PC-9 (cell line): ENCODE measurements at regions not wholly inside any gene's neighbourhood (a gene's known extent, or its start where the extent isn't known, plus 50 kb on each side); places are given as distances from the start of the nearest gene placed in this dataset.

Experiments used
- BruUV-seq: library from RNA; stranded (reverse); fragments of 400-500 nt; replicated peaks from 2 replicates; lab custom pipeline; 2021; lab: Mats Ljungman, UMichigan
- CTCF ChIA-PET: fragments of 300-600 bp; sonication (Branson Sonifier 250); formaldehyde crosslinking; loops from one replicate; lab custom pipeline; 2022; ENCODE audit warnings: antibody characterized with exemption; lab: Charles Lee
- POLR2A ChIA-PET: fragments of 300-600 bp; sonication (Branson Sonifier 250); formaldehyde crosslinking; loops from one replicate; lab custom pipeline; 2022; ENCODE audit warnings: antibody characterized with exemption; ENCODE audit not compliant: unreplicated experiment; lab: Charles Lee
- DNase-seq, 2 experiments: peaks; one replicate each; pipeline versions ENCODE4 v3.0.0 to v3.0.0-alpha.2; 2015 to 2022; ENCODE audit warnings: mixed read lengths in 1 of 2
- H2AFZ ChIP-seq: fragments of 200-600 bp; sonication (generic); 2 replicates; pipeline ENCODE4 v1.8.1; 2017; ENCODE audit warnings: antibody characterized with exemption
- H3F3A ChIP-seq: fragments of 200-600 bp; sonication (generic); 2 replicates; pipeline ENCODE4 v1.8.1; 2017; ENCODE audit warnings: antibody characterized with exemption, mild to moderate bottlenecking, low read depth; ENCODE audit not compliant: insufficient read depth
- H3K27ac ChIP-seq: fragments of 200-600 bp; sonication (generic); 2 replicates; pipeline ENCODE4 v1.6.1; 2016; ENCODE audit warnings: mixed run types
- H3K27me3 ChIP-seq: fragments of 200-600 bp; sonication (generic); 2 replicates; pipeline ENCODE4 v1.6.1; 2016; ENCODE audit warnings: low read depth, mixed run types; ENCODE audit not compliant: insufficient read depth
- H3K36me3 ChIP-seq: fragments of 200-600 bp; sonication (generic); 2 replicates; pipeline ENCODE4 v1.6.1; 2016; ENCODE audit warnings: low read depth, mixed run types
- H3K4me1 ChIP-seq: fragments of 200-600 bp; sonication (generic); replicated peaks from 2 replicates; pipeline ENCODE4 v1.6.1; 2016; ENCODE audit warnings: mixed run types; ENCODE audit not compliant: insufficient read depth
- H3K4me2 ChIP-seq: fragments of 200-600 bp; sonication (generic); 2 replicates; pipeline ENCODE4 v1.6.1; 2017; ENCODE audit warnings: mixed run types
- H3K4me3 ChIP-seq: fragments of 200-600 bp; sonication (generic); 2 replicates; pipeline ENCODE4 v1.6.1; 2016; ENCODE audit warnings: mixed run types
- H3K79me2 ChIP-seq: fragments of 200-600 bp; sonication (generic); 2 replicates; pipeline ENCODE4 v1.6.1; 2017; ENCODE audit warnings: low read depth, mixed run types
- H3K9me2 ChIP-seq: fragments of 200-600 bp; sonication (generic); 2 replicates; pipeline ENCODE4 v1.8.1; 2017; ENCODE audit warnings: mild to moderate bottlenecking; ENCODE audit not compliant: insufficient read depth
- H3K9me3 ChIP-seq: fragments of 200-600 bp; sonication (generic); 2 replicates; pipeline ENCODE4 v1.8.1; 2016; ENCODE audit warnings: low read depth; ENCODE audit not compliant: insufficient read depth
- H4K20me1 ChIP-seq: fragments of 200-600 bp; sonication (generic); 2 replicates; pipeline ENCODE4 v1.8.1; 2017; ENCODE audit not compliant: insufficient read depth
- EZH2 ChIP-seq: fragments of 200-600 bp; sonication (generic); IDR thresholded peaks from 2 replicates; pipeline ENCODE4 v1.8.0; 2017; ENCODE audit warnings: antibody characterized with exemption, low read depth
- intact Hi-C: fragments of 100-400 bp; cut with micrococcal nuclease; formaldehyde crosslinking; loops from one replicate; pipeline ENCODE4 v1.10.0; 2022; ENCODE audit not compliant: unreplicated experiment
- TF ChIP-seq, protein P1 (sequence below): fragments of 200-600 bp; sonication (generic); conservative IDR thresholded peaks from 2 replicates; pipeline ENCODE4 v1.6.1; 2017; ENCODE audit warnings: mixed run types, antibody characterized with exemption, mild to moderate bottlenecking, moderate library complexity

DNA sequence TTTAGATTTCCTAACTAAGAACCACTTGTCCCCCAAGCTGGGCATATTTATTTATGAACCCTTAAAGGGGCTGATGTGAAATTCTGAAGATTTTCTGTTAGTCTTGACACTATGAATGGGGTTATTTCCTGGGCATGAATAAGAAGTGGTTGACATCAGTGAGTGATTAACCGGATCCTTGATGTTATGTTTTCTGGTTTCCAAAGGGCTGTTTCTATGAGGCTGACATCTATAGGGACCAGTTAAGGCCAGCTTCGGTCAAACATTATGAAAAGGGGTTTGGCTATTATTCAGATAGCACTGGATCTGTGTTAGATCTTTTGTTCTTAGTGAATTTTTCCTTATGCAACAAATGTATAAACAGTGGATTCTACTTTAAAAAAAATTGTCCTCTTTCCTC lies 443.7 kb upstream of the SPRED2 start:
- H3K9me3 ChIP-seq = no peaks in the 10 kb centered on the region; the same call in 1 of the 2 replicates
- no peak overlapping the region for H2AFZ ChIP-seq
- no TSS peak for BruUV-seq
- H4K20me1 ChIP-seq = no peaks in the 10 kb centered on the region
- H3F3A ChIP-seq = no peaks in the 10 kb centered on the region
- no peak for TF ChIP-seq EZH2
- TF ChIP-seq, protein P1, sequence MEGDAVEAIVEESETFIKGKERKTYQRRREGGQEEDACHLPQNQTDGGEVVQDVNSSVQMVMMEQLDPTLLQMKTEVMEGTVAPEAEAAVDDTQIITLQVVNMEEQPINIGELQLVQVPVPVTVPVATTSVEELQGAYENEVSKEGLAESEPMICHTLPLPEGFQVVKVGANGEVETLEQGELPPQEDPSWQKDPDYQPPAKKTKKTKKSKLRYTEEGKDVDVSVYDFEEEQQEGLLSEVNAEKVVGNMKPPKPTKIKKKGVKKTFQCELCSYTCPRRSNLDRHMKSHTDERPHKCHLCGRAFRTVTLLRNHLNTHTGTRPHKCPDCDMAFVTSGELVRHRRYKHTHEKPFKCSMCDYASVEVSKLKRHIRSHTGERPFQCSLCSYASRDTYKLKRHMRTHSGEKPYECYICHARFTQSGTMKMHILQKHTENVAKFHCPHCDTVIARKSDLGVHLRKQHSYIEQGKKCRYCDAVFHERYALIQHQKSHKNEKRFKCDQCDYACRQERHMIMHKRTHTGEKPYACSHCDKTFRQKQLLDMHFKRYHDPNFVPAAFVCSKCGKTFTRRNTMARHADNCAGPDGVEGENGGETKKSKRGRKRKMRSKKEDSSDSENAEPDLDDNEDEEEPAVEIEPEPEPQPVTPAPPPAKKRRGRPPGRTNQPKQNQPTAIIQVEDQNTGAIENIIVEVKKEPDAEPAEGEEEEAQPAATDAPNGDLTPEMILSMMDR = no peak
- H3K9me2 ChIP-seq = no peaks in the 10 kb centered on the region
- H3K36me3 ChIP-seq = no peaks in the 10 kb centered on the region
- H3K4me1 ChIP-seq = no peaks in the 10 kb centered on the region
- no peaks in the 10 kb centered on the region for H3K27me3 ChIP-seq
- H3K4me2 ChIP-seq = no peak overlapping the region
- DNase-seq = no peak
- intact Hi-C loops = no loop called here
- CTCF ChIA-PET = no interaction called here
- H3K4me3 ChIP-seq = no peak overlapping the region
- POLR2A ChIA-PET = no interaction called here
- H3K79me2 ChIP-seq = no peaks in the 10 kb centered on the region
- H3K27ac ChIP-seq = no peak overlapping the region

DNA sequence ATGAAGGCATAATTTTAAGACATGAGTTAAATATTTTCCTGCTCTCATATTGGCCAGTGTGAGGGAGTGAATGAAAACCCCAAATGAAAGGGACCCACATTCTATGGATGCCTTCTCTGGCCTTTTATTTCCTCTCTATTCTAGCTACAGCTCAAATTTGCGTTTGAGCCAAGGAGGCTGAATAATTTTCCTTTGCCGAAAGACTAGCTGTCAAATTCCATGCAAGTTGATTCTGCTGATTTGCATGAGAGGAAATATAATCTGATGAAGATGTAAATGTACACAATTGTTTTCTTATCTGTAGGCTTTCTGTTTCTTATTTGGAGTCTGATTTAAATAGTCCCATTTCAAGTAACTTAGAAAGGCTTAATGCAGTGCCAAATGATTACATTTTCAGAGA lies 438.4 kb upstream of the SPRED2 start:
- POLR2A ChIA-PET = no interaction called here
- H3K27me3 ChIP-seq = peaks cover 18% of the 10 kb centered on the region
- no peaks in the 10 kb centered on the region for H3K79me2 ChIP-seq
- H4K20me1 ChIP-seq = no peaks in the 10 kb centered on the region
- H3F3A ChIP-seq = no peaks in the 10 kb centered on the region
- H3K9me2 ChIP-seq = no peaks in the 10 kb centered on the region
- H3K9me3 ChIP-seq = no peaks in the 10 kb centered on the region
- H3K4me1 ChIP-seq = no peaks in the 10 kb centered on the region
- no peak for DNase-seq
- intact Hi-C loops = no loop called here
- no TSS peak for BruUV-seq
- H2AFZ ChIP-seq = no peak overlapping the region
- no peak overlapping the region for H3K4me3 ChIP-seq
- H3K27ac ChIP-seq = no peak overlapping the region
- TF ChIP-seq, protein P1 = no peak
- no peak for TF ChIP-seq EZH2
- H3K36me3 ChIP-seq = no peaks in the 10 kb centered on the region
- no peak overlapping the region for H3K4me2 ChIP-seq
- CTCF ChIA-PET = no interaction called here

DNA sequence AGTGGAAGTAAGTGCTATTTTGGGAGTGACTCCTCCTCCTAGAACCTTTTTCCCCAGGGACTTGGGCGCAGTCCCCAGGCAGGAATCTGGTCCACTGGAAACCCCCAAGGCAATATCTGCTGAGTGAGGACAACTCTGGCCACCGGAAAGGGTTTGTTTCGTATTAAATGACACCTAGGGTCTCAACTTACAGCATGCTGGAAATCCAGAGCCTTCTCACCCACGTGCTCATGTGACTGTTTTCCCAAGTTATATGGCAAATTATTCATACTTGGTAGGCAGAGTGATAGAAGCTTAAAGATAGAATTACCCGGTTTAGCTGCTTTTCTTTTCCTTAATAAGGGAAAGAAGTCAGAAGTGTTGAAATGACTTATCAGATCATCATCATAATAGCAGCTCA lies 436.9 kb upstream of the SPRED2 start:
- H3K9me3 ChIP-seq = no peaks in the 10 kb centered on the region
- H3K4me3 ChIP-seq = no peak overlapping the region
- H3K36me3 ChIP-seq = no peaks in the 10 kb centered on the region
- H3K79me2 ChIP-seq = no peaks in the 10 kb centered on the region
- no peaks in the 10 kb centered on the region for H3K9me2 ChIP-seq
- H3K27me3 ChIP-seq = peaks cover 18% of the 10 kb centered on the region
- intact Hi-C loops = no loop called here
- no peaks in the 10 kb centered on the region for H4K20me1 ChIP-seq
- no peak for DNase-seq
- no peak overlapping the region for H2AFZ ChIP-seq
- no TSS peak for BruUV-seq
- CTCF ChIA-PET = interaction anchor here (0.6 kb wide), 1 partner anchor 14 kb away, joined by 3 read pairs; no protein-coding TSS in a partner anchor
- TF ChIP-seq, protein P1 = no peak
- no peak for TF ChIP-seq EZH2
- no peak overlapping the region for H3K4me2 ChIP-seq
- POLR2A ChIA-PET = no interaction called here
- H3K4me1 ChIP-seq = no peaks in the 10 kb centered on the region
- H3F3A ChIP-seq = no peaks in the 10 kb centered on the region
- no peak overlapping the region for H3K27ac ChIP-seq
